ENCODE measurements at regions not wholly inside any gene's neighbourhood (a gene's known extent, or its start where the extent isn't known, plus 50 kb on each side); places are given as distances from the start of the nearest gene placed in this dataset.

DNA sequence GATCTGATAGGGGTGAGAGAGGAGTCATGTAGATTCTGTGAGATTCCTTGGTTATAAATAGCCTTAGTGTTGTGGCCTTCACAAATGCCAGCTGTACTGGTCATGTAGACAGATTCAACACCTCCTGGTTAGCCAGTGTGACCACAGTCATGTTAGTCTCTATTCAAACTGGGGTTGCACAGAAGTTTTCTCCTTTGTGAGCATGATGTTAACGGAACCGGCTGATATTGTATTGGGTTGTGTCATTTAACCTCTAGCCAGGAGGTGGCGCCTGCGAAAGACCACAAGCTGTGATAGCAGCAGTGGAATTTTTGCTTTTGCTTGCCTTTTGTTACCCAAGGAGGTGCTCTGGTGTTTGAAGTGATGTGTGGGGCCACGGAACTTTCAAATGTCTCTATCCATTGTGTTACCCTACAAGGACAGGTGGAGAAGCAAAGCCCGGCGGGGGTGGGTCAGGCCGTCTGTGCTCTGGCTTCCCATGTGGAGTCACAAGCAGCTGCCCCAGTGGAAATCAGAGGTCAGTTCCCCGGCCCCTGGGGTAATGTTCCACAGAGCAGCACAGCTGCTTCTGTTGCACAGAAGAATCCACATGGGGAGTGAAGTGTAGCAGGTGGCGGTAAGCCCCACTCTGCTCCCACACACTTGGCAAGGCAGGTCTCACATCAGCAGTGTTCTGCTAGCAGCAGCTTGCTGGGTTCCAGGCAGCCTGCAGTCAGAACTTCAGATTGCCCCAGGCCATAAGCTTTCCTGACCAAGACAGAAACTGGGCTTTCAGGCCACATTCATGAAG lies 112.6 kb downstream of the ADAMTS1 start:
- ATAC-seq (peak; percentile 44), DNase-seq (peak; percentile 54)
- POLR2A ChIA-PET = no interaction called here
- CTCF ChIA-PET = interaction anchor here (0.6 to 2.9 kb wide), 9 partner anchors 8 to 1324 kb away, joined by 3 to 8 read pairs (median 4); no protein-coding TSS in a partner anchor
- H3K36me3 Mint-ChIP-seq (ENCODE audit: low read depth) = no peaks in the 10 kb centered on the region
- no peak overlapping the region for H3K4me3 Mint-ChIP-seq
- H3K27ac Mint-ChIP-seq = no peak overlapping the region
- peaks cover 2% of the 10 kb centered on the region for H3K27me3 Mint-ChIP-seq
- no peaks in the 10 kb centered on the region for H3K9me3 Mint-ChIP-seq (ENCODE audit: low read depth)
- H3K4me1 Mint-ChIP-seq = no peaks in the 10 kb centered on the region
- intact Hi-C loops (cut with DNase I, micrococcal nuclease) = loop anchor here in 1 of 2 experiments (5.0 kb wide), 1 partner anchor 970 kb away; no protein-coding TSS in a partner anchor

DNA sequence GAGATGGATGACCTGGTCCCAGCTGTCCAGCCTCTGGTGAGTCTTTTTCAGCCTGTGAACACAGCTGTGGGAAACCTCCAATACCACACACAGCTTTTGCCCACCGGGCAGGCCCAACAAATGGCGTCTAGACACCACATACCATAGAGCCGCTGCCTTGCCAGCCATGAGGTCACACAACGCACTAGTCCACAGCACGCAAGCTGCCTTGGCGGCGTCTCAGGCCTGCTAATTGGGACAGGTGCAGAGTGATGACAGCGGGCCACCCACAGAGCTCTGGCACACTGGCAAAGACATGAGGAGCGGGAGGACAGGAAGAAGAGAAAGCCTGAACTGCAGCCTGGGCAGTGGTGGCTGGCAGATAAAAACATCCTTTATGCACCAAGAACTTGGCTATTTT lies 125.5 kb downstream of the ADAMTS1 start:
- Mint-ChIP-seq H3K27me3 (peaks cover 7% of the 10 kb centered on the region), H3K4me3 (no peak overlapping the region), H3K4me1 (peaks cover 3% of the 10 kb centered on the region), H3K27ac (no peak overlapping the region), H3K9me3 (ENCODE audit: low read depth) (no peaks in the 10 kb centered on the region), H3K36me3 (ENCODE audit: low read depth) (no peaks in the 10 kb centered on the region)
- DNase-seq (no peak), ATAC-seq (no peak)
- ChIA-PET CTCF (interaction anchor here (0.6 kb wide), 1 partner anchor 38 kb away, joined by 4 read pairs; no protein-coding TSS in a partner anchor), POLR2A (no interaction called here)
- intact Hi-C loops (cut with DNase I, micrococcal nuclease) = loop anchor here (5.0 kb wide), 3 partner anchors 547 to 1112 kb away; partner anchors contain the start of genes APP (in 1 of the 2) and MRPL39 (in 1 of the 2)

DNA sequence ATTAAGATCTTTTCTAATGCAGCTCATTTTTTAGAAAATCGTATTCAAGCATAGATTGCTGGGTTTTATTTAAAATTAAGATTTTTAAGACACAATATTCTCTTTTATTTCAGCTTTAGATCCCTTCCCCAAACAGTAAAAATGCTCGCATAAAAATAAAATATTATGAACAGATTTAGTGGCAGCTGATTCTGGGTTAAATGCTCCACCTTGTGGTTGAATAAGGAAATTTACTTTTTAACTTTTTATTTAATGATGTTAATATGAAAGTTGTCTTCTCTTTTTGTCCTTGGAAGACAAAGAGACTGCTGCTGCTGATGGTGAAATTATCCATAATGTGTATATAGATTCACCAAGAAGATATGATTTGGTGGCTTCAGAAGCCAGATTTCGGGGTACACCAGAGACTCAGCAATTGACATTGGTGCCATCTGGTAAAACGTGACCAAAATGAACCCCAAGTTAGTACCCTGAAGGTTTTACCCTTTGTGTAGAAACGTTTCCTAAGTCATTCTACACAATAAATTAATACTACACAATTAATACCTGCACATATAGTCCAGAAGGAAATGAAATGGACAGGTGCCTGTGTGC lies 128.0 kb downstream of the ADAMTS1 start:
- no peaks in the 10 kb centered on the region for H3K36me3 Mint-ChIP-seq (ENCODE audit: low read depth)

DNA sequence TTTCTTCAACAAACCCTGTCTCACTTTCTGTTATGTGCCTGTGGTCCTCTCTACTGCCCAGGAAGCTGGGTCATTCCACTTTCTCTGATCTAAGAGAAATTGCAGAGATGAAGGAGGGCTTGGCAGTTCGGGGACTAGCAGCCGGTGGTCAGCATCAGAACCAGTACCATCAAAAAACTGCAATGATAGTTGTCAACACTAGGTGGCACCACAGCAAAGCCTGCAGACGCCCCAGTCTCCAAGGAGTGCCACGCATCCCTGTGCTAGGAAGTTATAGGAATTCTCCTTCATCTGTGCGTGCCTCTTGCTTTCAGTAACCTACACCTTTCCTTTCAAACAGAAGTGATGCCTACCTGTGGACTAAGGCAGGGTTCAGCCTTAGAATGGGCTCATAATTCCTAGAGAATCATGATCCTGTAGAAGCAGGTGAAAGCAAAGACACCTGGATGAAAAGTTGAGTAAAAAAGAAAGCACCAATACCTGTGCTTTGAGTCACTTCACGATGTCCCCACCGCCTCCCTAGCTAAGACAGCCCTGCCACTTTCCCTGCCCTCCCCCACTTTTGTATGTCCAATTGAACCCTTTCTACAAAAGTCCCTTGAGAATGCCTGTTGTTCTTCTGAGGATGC lies 129.2 kb downstream of the ADAMTS1 start:
- Mint-ChIP-seq H3K4me1 (peaks cover 3% of the 10 kb centered on the region), H3K9me3 (ENCODE audit: low read depth) (no peaks in the 10 kb centered on the region), H3K4me3 (no peak overlapping the region), H3K36me3 (ENCODE audit: low read depth) (no peaks in the 10 kb centered on the region), H3K27ac (no peak overlapping the region), H3K27me3 (peaks cover 10% of the 10 kb centered on the region)
- ATAC-seq (no peak), DNase-seq (peak; percentile 41)
- intact Hi-C loops (cut with DNase I, micrococcal nuclease) = loop anchor here (5.0 kb wide), 3 partner anchors 544 to 1109 kb away; partner anchors contain the start of genes APP (in 1 of the 2) and MRPL39 (in 1 of the 2)
- ChIA-PET CTCF (interaction anchor here (1.0 to 2.1 kb wide), 2 partner anchors 8 to 820 kb away, joined by 4 to 8 read pairs; no protein-coding TSS in a partner anchor), POLR2A (no interaction called here)

More for the DNA sequence above, 128.0 kb downstream of the ADAMTS1 start:
- POLR2A ChIA-PET = no interaction called here
- Mint-ChIP-seq H3K27ac (no peak overlapping the region), H3K9me3 (ENCODE audit: low read depth) (no peaks in the 10 kb centered on the region), H3K27me3 (peaks cover 9% of the 10 kb centered on the region), H3K4me1 (peaks cover 3% of the 10 kb centered on the region), H3K4me3 (no peak overlapping the region)
- ATAC-seq (no peak), DNase-seq (no peak)
- CTCF ChIA-PET = interaction anchor here (0.6 to 2.1 kb wide), 16 partner anchors 8 to 836 kb away, joined by 3 to 8 read pairs (median 4); no protein-coding TSS in a partner anchor
- intact Hi-C loops (cut with DNase I, micrococcal nuclease) = loop anchor here (1.0 to 5.0 kb wide), 6 partner anchors 545 to 1110 kb away; partner anchors contain the start of genes APP (in 1 of the 2) and MRPL39 (in 1 of the 2)

DNA sequence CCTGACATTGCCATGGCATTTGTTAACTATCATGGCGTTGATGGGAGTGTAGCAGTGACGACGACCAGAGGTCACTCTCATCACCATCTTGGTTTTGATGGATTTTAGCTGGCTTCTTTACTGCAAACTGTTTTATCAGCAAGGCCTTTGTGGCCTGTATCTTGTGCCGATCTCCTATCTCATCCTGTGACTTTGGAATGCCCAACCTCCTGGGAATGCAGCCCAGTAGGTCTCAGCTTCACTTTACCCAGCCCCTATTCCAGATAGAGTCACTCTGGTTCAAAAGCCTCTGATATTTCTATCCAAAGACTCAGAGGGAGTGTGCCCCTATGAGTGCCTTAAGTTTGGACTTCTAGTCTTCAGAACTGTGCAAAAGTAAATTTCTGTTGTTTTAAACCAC lies 130.1 kb downstream of the ADAMTS1 start:
- Mint-ChIP-seq H3K9me3 (ENCODE audit: low read depth) (no peaks in the 10 kb centered on the region), H3K27ac (no peak overlapping the region), H3K4me1 (peaks cover 3% of the 10 kb centered on the region), H3K27me3 (peaks cover 12% of the 10 kb centered on the region), H3K4me3 (no peak overlapping the region), H3K36me3 (ENCODE audit: low read depth) (no peaks in the 10 kb centered on the region)
- ChIA-PET CTCF (interaction anchor here (1.0 kb wide), 1 partner anchor 13 kb away, joined by 4 read pairs; no protein-coding TSS in a partner anchor), POLR2A (no interaction called here)
- intact Hi-C loops (cut with DNase I, micrococcal nuclease) = loop anchor here (5.0 kb wide), 3 partner anchors 543 to 1108 kb away; partner anchors contain the start of genes APP (in 1 of the 2) and MRPL39 (in 1 of the 2)
- DNase-seq (no peak), ATAC-seq (no peak)

DNA sequence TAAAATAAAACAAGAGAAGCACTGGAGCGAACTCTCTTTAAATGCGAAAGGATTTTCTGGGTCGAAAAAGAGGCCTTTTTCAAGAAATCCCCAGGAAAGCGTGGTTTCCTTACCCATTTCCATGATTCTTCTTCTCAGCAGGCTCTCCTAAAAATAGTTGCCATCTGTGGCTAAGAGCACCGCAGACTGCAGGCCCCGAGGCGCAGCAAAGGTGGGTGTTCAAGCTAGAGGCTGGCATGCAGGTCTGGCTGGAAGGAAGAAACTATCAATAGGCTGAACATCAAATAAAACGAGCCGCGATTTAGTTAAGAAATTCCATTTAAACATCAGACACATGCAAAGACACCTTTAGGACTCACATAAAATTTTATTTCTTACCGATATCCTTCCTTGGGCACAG lies 135.1 kb downstream of the ADAMTS1 start:
- Mint-ChIP-seq H3K36me3 (ENCODE audit: low read depth) (no peaks in the 10 kb centered on the region), H3K4me3 (no peak overlapping the region), H3K27me3 (peaks cover 5% of the 10 kb centered on the region), H3K27ac (no peak overlapping the region), H3K9me3 (ENCODE audit: low read depth) (no peaks in the 10 kb centered on the region), H3K4me1 (peaks cover 3% of the 10 kb centered on the region)
- POLR2A ChIA-PET = no interaction called here
- CTCF ChIA-PET = no interaction called here
- no peak for DNase-seq
- intact Hi-C loops (cut with DNase I, micrococcal nuclease) = no loop called here
- ATAC-seq = no peak

DNA sequence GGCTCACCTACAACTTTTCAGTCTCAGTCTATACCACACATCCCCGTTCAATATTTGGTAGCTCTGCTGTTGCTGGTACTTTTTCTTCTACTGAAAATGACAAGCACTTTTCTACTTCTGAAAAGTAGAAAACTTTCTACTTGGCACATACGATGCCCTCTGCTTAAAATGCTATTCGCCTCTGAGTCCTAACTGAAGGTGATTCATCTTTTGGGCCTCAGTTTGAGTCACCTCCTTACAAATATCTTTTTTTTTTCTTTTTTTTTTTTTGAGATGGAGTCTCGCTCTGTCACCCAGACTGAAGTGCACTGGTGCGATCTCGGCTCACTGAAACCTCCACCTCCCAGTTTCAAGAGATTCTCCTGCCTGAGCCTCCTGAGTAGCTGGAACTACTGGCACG lies 136.0 kb upstream of the CYYR1 start:
- intact Hi-C loops (cut with DNase I, micrococcal nuclease) = no loop called here
- ChIA-PET CTCF (interaction anchor here (0.9 kb wide), 1 partner anchor 9 kb away, joined by 3 read pairs; no protein-coding TSS in a partner anchor), POLR2A (no interaction called here)
- Mint-ChIP-seq H3K27me3 (peaks cover 3% of the 10 kb centered on the region), H3K9me3 (ENCODE audit: low read depth) (no peaks in the 10 kb centered on the region), H3K4me1 (peaks cover 3% of the 10 kb centered on the region), H3K27ac (peak overlapping the region; percentile 42), H3K36me3 (ENCODE audit: low read depth) (no peaks in the 10 kb centered on the region), H3K4me3 (no peak overlapping the region)
- ATAC-seq = peak; percentile 75
- no peak for DNase-seq

DNA sequence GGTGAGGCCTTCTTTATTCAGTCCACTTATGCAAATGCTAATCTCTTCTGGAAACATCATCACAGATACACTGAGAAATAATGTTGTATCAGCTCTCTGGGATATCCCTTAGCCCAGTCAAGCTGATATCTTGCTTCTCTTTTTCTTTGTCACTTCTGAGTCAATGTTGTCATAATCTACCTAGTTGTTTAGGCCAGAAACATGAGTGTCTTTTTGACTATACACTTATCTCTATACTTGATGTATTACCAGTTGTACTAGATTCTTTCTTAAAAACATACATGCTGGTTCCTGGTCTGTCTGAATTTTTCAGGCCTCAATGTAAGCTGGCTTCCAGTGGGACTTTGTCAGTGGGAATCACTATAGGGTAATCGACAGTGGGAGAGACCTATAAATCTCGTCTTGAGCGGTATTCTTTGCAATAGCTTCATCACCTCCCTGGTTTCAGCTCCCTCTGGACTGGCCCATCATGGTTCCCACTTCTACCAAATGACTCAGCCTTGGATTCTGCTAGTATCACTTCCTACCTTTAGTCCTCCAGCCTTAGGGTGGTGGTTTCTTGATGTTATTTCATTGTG lies 135.2 kb upstream of the CYYR1 start:
- ChIA-PET CTCF (interaction anchor here (0.9 to 1.8 kb wide), 3 partner anchors 8 to 10 kb away, joined by 3 to 8 read pairs (median 4); no protein-coding TSS in a partner anchor), POLR2A (no interaction called here)
- no peak overlapping the region for H3K27ac Mint-ChIP-seq
- peak; percentile 47 for ATAC-seq
- peaks cover 3% of the 10 kb centered on the region for H3K27me3 Mint-ChIP-seq
- H3K4me3 Mint-ChIP-seq = no peak overlapping the region
- intact Hi-C loops (cut with DNase I, micrococcal nuclease) = no loop called here
- no peaks in the 10 kb centered on the region for H3K9me3 Mint-ChIP-seq (ENCODE audit: low read depth)
- DNase-seq = no peak
- no peaks in the 10 kb centered on the region for H3K36me3 Mint-ChIP-seq (ENCODE audit: low read depth)
- H3K4me1 Mint-ChIP-seq = peaks cover 3% of the 10 kb centered on the region

DNA sequence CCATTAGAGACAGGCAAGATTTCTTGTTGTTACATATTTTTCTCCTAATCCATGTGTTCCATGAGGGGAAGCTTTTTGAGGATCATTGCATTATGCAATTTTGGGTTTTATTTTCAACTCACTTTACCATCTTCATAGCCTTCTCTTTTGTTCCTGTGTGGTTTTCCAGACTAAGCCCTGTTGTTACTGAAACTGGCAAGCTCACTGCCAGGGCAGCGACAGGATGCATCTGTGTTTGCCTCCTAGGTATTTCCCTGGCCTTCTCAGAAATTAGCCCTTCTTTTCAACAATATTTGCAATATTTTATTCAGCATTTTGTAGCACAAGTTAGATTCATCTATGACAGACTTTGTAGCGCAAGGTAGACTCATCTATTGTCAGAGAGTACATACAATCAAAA lies 134.2 kb upstream of the CYYR1 start:
- POLR2A ChIA-PET = no interaction called here
- H3K4me3 Mint-ChIP-seq = no peak overlapping the region
- H3K27me3 Mint-ChIP-seq = peaks cover 3% of the 10 kb centered on the region
- DNase-seq (no peak), ATAC-seq (no peak)
- peaks cover 3% of the 10 kb centered on the region for H3K4me1 Mint-ChIP-seq
- intact Hi-C loops (cut with DNase I, micrococcal nuclease) = no loop called here
- no peak overlapping the region for H3K27ac Mint-ChIP-seq
- no peaks in the 10 kb centered on the region for H3K9me3 Mint-ChIP-seq (ENCODE audit: low read depth)
- no peaks in the 10 kb centered on the region for H3K36me3 Mint-ChIP-seq (ENCODE audit: low read depth)
- CTCF ChIA-PET = interaction anchor here (1.5 to 1.8 kb wide), 2 partner anchors 9 to 10 kb away, joined by 4 to 8 read pairs; no protein-coding TSS in a partner anchor

DNA sequence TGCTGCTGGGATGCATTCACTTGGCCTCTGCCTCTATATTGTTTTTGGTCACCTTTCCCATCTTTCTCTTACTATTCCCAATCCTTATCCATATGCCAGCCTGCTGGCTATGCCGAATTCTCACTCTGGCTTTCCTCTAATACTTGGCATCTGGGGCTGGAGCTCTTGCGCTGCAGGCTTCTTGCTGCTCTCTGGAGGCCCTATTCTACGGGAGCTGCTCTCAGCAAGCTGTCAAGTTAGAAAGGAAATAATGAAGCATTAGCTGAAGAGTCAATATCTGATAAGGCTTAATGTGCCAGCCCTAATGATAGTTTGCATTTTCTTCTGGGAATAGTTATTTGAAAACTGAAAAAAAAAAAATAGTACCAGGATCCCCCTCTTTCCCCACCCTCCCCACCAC lies 125.3 kb upstream of the CYYR1 start:
- Mint-ChIP-seq H3K4me1 (no peaks in the 10 kb centered on the region), H3K27ac (no peak overlapping the region), H3K4me3 (no peak overlapping the region), H3K36me3 (ENCODE audit: low read depth) (no peaks in the 10 kb centered on the region), H3K27me3 (peaks cover 9% of the 10 kb centered on the region), H3K9me3 (ENCODE audit: low read depth) (peaks cover 2% of the 10 kb centered on the region)
- DNase-seq = no peak
- ChIA-PET POLR2A (no interaction called here), CTCF (no interaction called here)
- intact Hi-C loops (cut with DNase I, micrococcal nuclease) = no loop called here
- no peak for ATAC-seq

DNA sequence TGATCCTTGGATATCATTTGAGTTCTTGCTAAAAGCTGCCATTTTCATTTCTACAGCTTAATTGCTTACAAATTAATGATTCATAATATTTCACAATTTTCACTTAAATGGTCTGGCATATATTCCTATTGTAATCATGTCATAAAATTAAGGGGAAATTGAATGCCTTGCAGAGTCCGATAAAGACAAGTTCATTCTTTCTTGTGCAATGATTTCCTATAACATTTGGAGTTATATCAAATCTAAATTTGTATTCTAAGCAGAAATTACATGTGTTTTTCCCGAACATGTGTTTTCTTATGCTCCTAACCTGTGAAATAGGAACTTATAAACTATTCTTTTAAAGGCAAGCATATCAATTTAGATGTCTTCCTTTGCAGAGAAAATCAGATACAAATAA lies 118.3 kb upstream of the CYYR1 start:
- H3K27me3 Mint-ChIP-seq = peaks cover 7% of the 10 kb centered on the region
- intact Hi-C loops (cut with DNase I, micrococcal nuclease) = no loop called here
- ATAC-seq (no peak), DNase-seq (no peak)
- H3K36me3 Mint-ChIP-seq (ENCODE audit: low read depth) = no peaks in the 10 kb centered on the region
- POLR2A ChIA-PET = no interaction called here
- no peak overlapping the region for H3K4me3 Mint-ChIP-seq
- H3K9me3 Mint-ChIP-seq (ENCODE audit: low read depth) = no peaks in the 10 kb centered on the region
- CTCF ChIA-PET = interaction anchor here (0.8 to 1.5 kb wide), 2 partner anchors 26 to 122 kb away, joined by 4 to 6 read pairs; no protein-coding TSS in a partner anchor
- H3K27ac Mint-ChIP-seq = no peak overlapping the region
- H3K4me1 Mint-ChIP-seq = peaks cover 1% of the 10 kb centered on the region

All from activated CD4-positive, alpha-beta T cell treated with anti-CD3 and anti-CD28 coated beads for 36 hours (primary cell).